Endothelial cell (in vitro differentiated cells): ENCODE measurements at regions not wholly inside any gene's neighbourhood (a gene's known extent, or its start where the extent isn't known, plus 50 kb on each side); places are given as distances from the start of the nearest gene placed in this dataset.

Experiments
- DNase-seq: peaks from one replicate; pipeline ENCODE4 v3.0.0; 2021; ENCODE audit warnings: low spot score
- H3K27ac Mint-ChIP-seq: one replicate; pipeline ENCODE4 v1.8.0; 2021; ENCODE audit warnings: mixed read lengths, inconsistent platforms; ENCODE audit not compliant: unreplicated experiment
- H3K27me3 Mint-ChIP-seq: one replicate; pipeline ENCODE4 v1.8.0; 2021; ENCODE audit warnings: mild to moderate bottlenecking, moderate library complexity, mixed read lengths, inconsistent platforms; ENCODE audit not compliant: unreplicated experiment
- H3K36me3 Mint-ChIP-seq: one replicate; pipeline ENCODE4 v1.8.0; 2021; ENCODE audit warnings: mild to moderate bottlenecking, low read depth, mixed read lengths, inconsistent platforms; ENCODE audit not compliant: unreplicated experiment
- H3K4me1 Mint-ChIP-seq: one replicate; pipeline ENCODE4 v1.8.0; 2021; ENCODE audit warnings: mild to moderate bottlenecking, mixed read lengths, inconsistent platforms; ENCODE audit not compliant: unreplicated experiment
- H3K4me3 Mint-ChIP-seq: one replicate; pipeline ENCODE4 v1.8.0; 2021; ENCODE audit warnings: mild to moderate bottlenecking, mixed read lengths, inconsistent platforms; ENCODE audit not compliant: unreplicated experiment
- H3K9me3 Mint-ChIP-seq: one replicate; pipeline ENCODE4 v1.8.0; 2021; ENCODE audit warnings: mixed read lengths, inconsistent platforms; ENCODE audit not compliant: unreplicated experiment
- TF ChIP-seq, protein P1 (sequence below): fragments of 200-600 bp; sonication (generic); IDR thresholded peaks from one replicate; pipeline ENCODE4 v1.5.0; 2021; ENCODE audit warnings: antibody characterized with exemption; ENCODE audit not compliant: unreplicated experiment

DNA sequence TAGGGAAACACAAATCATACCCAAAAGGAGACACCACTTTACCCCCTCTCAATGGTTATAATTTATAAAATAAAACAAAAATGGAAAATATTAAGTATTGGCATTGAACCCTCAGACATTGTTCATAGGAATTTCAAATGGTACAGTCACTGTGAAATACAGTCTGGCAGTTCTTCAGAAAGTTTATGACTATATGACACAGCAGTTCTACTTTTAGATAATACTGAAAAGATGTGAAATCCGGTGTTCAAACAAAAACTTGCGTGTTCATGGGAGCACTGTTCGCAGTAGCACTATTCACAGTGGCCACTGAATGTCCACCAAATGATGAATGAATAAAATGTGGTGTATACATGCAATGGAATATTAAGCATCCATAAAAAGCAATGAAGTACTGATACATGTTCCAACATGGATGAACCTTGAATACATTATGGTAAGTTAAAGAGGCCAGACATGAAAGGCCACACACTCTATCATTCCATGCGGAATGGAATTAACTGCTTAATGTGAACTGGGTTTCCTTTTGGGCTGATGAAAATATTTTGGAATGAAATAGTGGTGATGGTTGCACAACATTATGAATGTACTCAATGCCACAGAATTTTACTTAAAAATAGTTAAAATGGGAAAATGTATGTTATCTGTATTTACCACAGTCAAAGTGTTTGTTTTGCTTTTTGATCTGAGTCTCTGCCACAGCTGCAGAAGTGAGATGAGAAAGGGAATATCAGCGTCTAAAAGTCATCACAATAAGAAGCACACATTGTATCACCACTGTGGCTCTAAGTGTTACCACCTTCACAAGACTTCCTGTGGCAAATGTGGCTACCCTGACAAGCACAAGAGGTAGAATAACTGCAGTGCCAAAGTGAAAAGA, 864.6 kb downstream of the SUCLG1 start:
- no peak overlapping the region for H3K27ac Mint-ChIP-seq
- no peaks in the 10 kb centered on the region for H3K4me1 Mint-ChIP-seq
- no peak for DNase-seq
- H3K4me3 Mint-ChIP-seq: no peak overlapping the region
- no peaks in the 10 kb centered on the region for H3K9me3 Mint-ChIP-seq
- TF ChIP-seq, protein P1, sequence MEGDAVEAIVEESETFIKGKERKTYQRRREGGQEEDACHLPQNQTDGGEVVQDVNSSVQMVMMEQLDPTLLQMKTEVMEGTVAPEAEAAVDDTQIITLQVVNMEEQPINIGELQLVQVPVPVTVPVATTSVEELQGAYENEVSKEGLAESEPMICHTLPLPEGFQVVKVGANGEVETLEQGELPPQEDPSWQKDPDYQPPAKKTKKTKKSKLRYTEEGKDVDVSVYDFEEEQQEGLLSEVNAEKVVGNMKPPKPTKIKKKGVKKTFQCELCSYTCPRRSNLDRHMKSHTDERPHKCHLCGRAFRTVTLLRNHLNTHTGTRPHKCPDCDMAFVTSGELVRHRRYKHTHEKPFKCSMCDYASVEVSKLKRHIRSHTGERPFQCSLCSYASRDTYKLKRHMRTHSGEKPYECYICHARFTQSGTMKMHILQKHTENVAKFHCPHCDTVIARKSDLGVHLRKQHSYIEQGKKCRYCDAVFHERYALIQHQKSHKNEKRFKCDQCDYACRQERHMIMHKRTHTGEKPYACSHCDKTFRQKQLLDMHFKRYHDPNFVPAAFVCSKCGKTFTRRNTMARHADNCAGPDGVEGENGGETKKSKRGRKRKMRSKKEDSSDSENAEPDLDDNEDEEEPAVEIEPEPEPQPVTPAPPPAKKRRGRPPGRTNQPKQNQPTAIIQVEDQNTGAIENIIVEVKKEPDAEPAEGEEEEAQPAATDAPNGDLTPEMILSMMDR: no peak
- no peaks in the 10 kb centered on the region for H3K36me3 Mint-ChIP-seq
- no peaks in the 10 kb centered on the region for H3K27me3 Mint-ChIP-seq

DNA sequence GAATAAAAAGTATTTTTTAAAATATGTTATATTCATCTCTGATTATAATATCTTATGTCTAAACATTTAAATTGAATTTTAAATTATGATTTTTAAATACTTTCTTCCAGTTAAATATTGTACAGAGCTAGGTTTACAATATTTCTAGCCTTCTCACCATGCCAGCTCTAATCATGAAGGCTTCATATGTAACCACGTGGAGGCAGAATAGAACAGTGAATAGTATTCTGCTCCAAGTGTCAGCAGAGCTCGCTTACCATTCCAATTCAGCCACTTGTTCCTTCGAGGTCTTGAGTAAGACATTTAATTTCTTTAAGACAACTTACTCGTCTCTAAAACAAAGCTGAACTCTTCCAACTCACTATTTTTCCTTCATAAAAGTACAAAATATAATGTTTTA, 871.8 kb downstream of the SUCLG1 start:
- Mint-ChIP-seq H3K4me3 (no peak overlapping the region), H3K9me3 (no peaks in the 10 kb centered on the region), H3K27ac (no peak overlapping the region), H3K27me3 (no peaks in the 10 kb centered on the region), H3K36me3 (no peaks in the 10 kb centered on the region), H3K4me1 (peaks cover 3% of the 10 kb centered on the region)
- DNase-seq: no peak
- TF ChIP-seq, protein P1: no peak

DNA sequence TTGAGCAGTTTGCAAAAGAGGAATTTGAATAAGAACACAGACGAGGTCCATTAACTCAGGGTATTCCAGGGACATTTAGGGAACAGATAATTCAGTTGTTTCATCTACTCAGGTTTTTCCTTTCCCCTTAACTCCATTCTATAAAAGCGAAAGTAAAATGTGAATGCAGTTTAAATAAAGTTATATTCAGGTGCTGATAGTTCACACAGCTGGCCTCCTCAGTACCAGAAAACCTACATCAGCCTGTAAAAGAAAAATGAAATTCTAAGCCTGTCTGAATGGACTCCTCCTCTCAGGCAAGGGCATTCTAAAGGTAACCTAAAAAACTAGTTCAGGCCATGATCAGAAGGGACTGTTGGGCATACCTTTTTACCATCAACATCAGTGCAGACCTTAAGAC, 873.8 kb downstream of the SUCLG1 start:
- TF ChIP-seq, protein P1: no peak
- Mint-ChIP-seq H3K27ac (no peak overlapping the region), H3K4me3 (no peak overlapping the region), H3K9me3 (no peaks in the 10 kb centered on the region), H3K27me3 (no peaks in the 10 kb centered on the region), H3K36me3 (no peaks in the 10 kb centered on the region), H3K4me1 (peaks cover 3% of the 10 kb centered on the region)
- no peak for DNase-seq

DNA sequence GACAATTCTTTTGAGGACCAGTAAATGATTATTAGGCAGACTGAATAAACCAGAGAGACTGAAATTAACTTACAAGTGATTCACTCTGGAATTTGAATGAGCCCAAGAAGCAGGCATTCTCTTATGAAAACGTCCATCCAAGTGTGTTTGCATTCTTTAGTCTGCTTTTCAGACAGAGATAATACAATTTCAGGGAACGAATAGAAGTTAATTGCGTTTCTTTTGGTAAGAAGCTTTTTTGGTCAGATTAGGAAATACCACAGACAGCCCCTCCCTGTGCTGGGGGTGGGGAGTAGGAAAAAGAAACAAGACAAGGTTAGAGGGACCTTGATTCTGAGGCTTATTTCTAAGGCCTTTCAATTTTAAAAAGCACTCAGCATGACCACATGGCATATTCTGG, 874.4 kb downstream of the SUCLG1 start:
- H3K9me3 Mint-ChIP-seq: no peaks in the 10 kb centered on the region
- peaks cover 3% of the 10 kb centered on the region for H3K4me1 Mint-ChIP-seq
- H3K27ac Mint-ChIP-seq: no peak overlapping the region
- no peak overlapping the region for H3K4me3 Mint-ChIP-seq
- TF ChIP-seq, protein P1: no peak
- H3K27me3 Mint-ChIP-seq: no peaks in the 10 kb centered on the region
- DNase-seq: no peak
- no peaks in the 10 kb centered on the region for H3K36me3 Mint-ChIP-seq

DNA sequence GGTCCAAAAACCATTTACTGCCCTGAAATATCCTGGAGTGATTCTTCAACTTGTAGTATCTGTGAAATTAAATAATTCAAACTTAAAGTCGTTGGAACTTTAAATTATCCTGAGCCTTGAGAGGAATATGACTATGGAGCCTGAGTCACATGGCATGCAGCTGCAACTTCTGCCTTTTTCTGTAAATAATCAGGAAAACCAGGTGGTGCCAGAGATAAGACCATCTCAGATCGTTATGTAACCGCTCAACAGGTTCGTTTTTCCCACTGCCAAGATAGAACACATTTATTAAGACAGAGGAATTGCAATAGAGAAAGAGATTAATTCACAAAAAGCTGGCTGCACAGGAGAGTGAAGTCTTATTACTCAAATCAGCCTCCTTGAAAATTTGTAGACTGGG, 876.5 kb downstream of the SUCLG1 start:
- no peak for DNase-seq
- TF ChIP-seq, protein P1: no peak
- H3K4me3 Mint-ChIP-seq: no peak overlapping the region
- H3K4me1 Mint-ChIP-seq: peaks cover 3% of the 10 kb centered on the region
- H3K27ac Mint-ChIP-seq: no peak overlapping the region
- no peaks in the 10 kb centered on the region for H3K36me3 Mint-ChIP-seq
- no peaks in the 10 kb centered on the region for H3K9me3 Mint-ChIP-seq
- H3K27me3 Mint-ChIP-seq: no peaks in the 10 kb centered on the region
